Naive B cell (primary cell): ENCODE measurements at regions not wholly inside any gene's neighbourhood (a gene's known extent, or its start where the extent isn't known, plus 50 kb on each side); places are given as distances from the start of the nearest gene placed in this dataset.
"Not testable (repeated sequence)": the region's sequence is repeated elsewhere in the genome, so short reads cannot be mapped to it uniquely, and the experiment has no call there.

Experiments
- ATAC-seq, 2 donors: fragments of 150-1000 bp; cut with Tn5 transposase; 2 replicates each; pipeline ENCODE4 v1.10.0; 2021; ENCODE audit warnings: low read depth in 2 of 2, mild to moderate bottlenecking in 2 of 2, moderate library complexity in 2 of 2
- DNase-seq: peaks from one replicate; pipeline ENCODE4 v3.0.0; 2022
- H3K27ac Mint-ChIP-seq, 6 donors: one replicate each; pipeline ENCODE4 v1.8.0; 2020 to 2022; ENCODE audit warnings: mild to moderate bottlenecking in 6 of 6, mixed read lengths in 6 of 6, moderate library complexity in 5 of 6, inconsistent platforms in 2 of 6
- H3K27me3 Mint-ChIP-seq, 3 donors: one replicate each; pipeline ENCODE4 v1.8.0; 2021 to 2022; ENCODE audit warnings: mixed read lengths in 3 of 3, mild to moderate bottlenecking in 1 of 3
- H3K36me3 Mint-ChIP-seq, 2 donors: one replicate each; pipeline ENCODE4 v1.8.0; 2020 to 2022; ENCODE audit warnings: mixed read lengths in 2 of 2, inconsistent platforms in 1 of 2, mild to moderate bottlenecking in 1 of 2
- H3K4me1 Mint-ChIP-seq, 3 donors: one replicate each; pipeline ENCODE4 v1.8.0; 2020 to 2022; ENCODE audit warnings: mixed read lengths in 3 of 3, inconsistent platforms in 1 of 3, mild to moderate bottlenecking in 1 of 3, moderate library complexity in 1 of 3
- H3K4me3 Mint-ChIP-seq, 8 donors: one replicate each; pipeline ENCODE4 v1.8.0; 2020 to 2022; ENCODE audit warnings: mild to moderate bottlenecking in 8 of 8, mixed read lengths in 8 of 8, moderate library complexity in 8 of 8, inconsistent platforms in 2 of 8
- H3K9me3 Mint-ChIP-seq, 7 donors: one replicate each; pipeline ENCODE4 v1.8.0; 2020 to 2022; ENCODE audit warnings: mixed read lengths in 7 of 7, mild to moderate bottlenecking in 5 of 7, inconsistent platforms in 2 of 7, moderate library complexity in 1 of 7

DNA sequence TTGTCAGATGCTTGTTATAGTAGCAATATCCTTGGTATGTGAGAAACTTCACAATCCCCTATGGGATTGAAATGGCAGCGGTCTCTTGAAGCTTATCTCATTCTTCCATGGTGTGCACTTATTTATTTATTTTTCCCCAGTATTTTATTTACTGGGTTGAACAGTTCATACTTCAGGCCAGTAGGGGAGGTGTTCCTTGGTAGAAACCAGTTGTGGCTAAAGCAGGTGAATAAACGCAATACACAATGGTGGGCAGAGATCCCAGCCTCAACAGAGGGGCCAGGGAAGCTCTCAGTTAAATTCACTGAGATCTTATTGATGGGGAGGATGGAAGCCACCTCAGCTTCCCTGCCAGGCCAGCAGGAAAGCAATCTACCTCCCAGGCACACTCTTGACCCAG lies 93.7 kb upstream of the SRD5A2 start:
- H3K27me3 Mint-ChIP-seq: no peaks in the 10 kb centered on the region
- H3K27ac Mint-ChIP-seq: no peak overlapping the region
- peaks cover 11 to 95% (median 49%) of the 10 kb centered on the region in 7 donors for H3K9me3 Mint-ChIP-seq
- H3K4me1 Mint-ChIP-seq: no peaks in the 10 kb centered on the region
- H3K36me3 Mint-ChIP-seq: peaks cover 15 to 17% of the 10 kb centered on the region in 2 donors
- DNase-seq (no peak), ATAC-seq (no peak)
- no peak overlapping the region for H3K4me3 Mint-ChIP-seq

DNA sequence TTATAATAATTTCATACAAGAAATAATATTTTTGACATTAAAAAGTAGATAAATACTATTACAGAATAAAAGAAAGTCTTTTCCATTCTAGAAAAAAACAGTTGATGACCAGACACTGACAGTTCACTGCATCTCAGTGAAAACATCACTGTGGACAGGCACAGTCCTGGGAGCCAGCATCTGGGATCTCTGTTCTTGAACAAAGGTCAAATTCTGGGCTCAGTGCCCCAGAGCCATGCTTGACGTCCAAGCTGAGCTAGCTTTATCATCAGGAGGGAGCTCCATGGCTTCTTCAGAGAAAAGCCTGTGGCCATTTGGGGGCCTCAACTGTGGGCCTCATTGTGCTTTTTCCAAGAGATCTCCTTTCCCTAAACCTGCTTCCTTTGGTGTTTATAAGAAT lies 86.1 kb upstream of the SRD5A2 start:
- DNase-seq (no peak), ATAC-seq (no peak)
- no peak overlapping the region for H3K4me3 Mint-ChIP-seq
- peaks cover 0 to 5% of the 10 kb centered on the region in 2 donors for H3K36me3 Mint-ChIP-seq
- no peak overlapping the region for H3K27ac Mint-ChIP-seq
- H3K9me3 Mint-ChIP-seq: peaks cover 5 to 24% (median 9%) of the 10 kb centered on the region in 7 donors
- no peaks in the 10 kb centered on the region for H3K4me1 Mint-ChIP-seq
- peaks cover 4 to 12% (median 7%) of the 10 kb centered on the region in 3 donors for H3K27me3 Mint-ChIP-seq

GRCh38 chr2:31664949-31665724 lies 84.4 kb upstream of the SRD5A2 start:
- no peak for ATAC-seq
- Mint-ChIP-seq H3K9me3 (peaks cover 0 to 8% (median 5%) of the 10 kb centered on the region in 7 donors), H3K4me1 (no peaks in the 10 kb centered on the region), H3K36me3 (no peaks in the 10 kb centered on the region), H3K4me3 (no peak overlapping the region), H3K27ac (no peak overlapping the region), H3K27me3 (peaks cover 4 to 12% (median 7%) of the 10 kb centered on the region in 3 donors)
- DNase-seq: no peak

DNA sequence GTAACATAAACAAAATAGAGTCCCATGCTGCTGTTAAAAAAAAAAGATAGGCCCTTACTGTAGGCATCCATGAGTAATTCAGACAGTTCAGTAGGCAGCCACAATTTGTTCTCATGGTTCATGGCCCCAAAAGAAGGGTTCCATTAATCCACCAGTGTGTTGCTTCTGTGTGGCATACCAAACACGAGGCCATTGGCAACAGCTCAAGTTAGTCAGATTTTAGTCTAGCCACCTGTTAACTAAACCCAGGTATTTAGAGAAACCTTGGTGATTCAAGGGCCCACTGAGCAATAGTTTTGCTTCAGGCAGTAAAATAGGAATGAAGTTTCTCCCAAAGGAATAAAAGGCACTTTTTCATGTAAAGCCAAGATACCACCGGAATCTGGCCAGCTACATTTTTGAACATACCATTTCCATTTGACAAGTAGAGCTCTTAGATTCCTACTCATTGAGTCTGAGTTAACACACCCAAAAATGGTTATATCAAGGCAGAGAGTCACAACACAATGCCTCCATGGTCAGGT lies 80.1 kb upstream of the SRD5A2 start:
- H3K9me3 Mint-ChIP-seq: peaks cover 0 to 11% (median 0%) of the 10 kb centered on the region in 7 donors
- H3K27me3 Mint-ChIP-seq: peaks cover 1 to 35% (median 7%) of the 10 kb centered on the region in 3 donors
- H3K4me3 Mint-ChIP-seq: no peak overlapping the region
- DNase-seq (no peak), ATAC-seq (no peak)
- H3K36me3 Mint-ChIP-seq: no peaks in the 10 kb centered on the region
- no peaks in the 10 kb centered on the region for H3K4me1 Mint-ChIP-seq
- no peak overlapping the region for H3K27ac Mint-ChIP-seq

GRCh38 chr2:31660165-31660564 lies 79.4 kb upstream of the SRD5A2 start:
- Mint-ChIP-seq H3K9me3 (peaks cover 0 to 11% (median 0%) of the 10 kb centered on the region in 7 donors), H3K27me3 (peaks cover 0 to 38% (median 9%) of the 10 kb centered on the region in 3 donors), H3K36me3 (no peaks in the 10 kb centered on the region), H3K4me1 (no peaks in the 10 kb centered on the region), H3K4me3 (no peak overlapping the region), H3K27ac (no peak overlapping the region)
- ATAC-seq (no peak), DNase-seq (no peak)

DNA sequence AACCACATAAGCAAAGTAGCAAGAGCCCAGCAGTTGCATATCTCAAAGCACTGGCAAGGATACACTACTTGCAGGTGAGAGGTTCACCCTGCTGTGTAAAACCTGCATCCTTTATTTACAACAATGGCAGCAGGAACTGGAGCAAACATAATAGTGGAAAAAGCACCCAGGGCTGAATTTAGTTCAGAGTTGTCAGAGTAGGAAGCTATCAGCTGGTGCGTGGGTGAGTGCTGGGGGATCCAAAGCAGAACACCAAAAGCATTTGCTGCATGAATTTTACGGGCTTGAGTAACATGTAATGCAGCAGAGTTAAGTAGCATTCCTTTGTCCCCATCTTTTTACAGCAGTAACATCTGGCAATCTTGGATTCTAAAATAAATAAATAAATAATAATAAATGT lies 73.5 kb upstream of the SRD5A2 start:
- no peaks in the 10 kb centered on the region for H3K36me3 Mint-ChIP-seq
- H3K4me3 Mint-ChIP-seq: no peak overlapping the region
- peaks cover 9 to 40% (median 16%) of the 10 kb centered on the region in 3 donors for H3K27me3 Mint-ChIP-seq
- H3K9me3 Mint-ChIP-seq: peaks cover 0 to 11% (median 0%) of the 10 kb centered on the region in 7 donors
- no peak overlapping the region for H3K27ac Mint-ChIP-seq
- DNase-seq (no peak), ATAC-seq (no peak)
- H3K4me1 Mint-ChIP-seq: no peaks in the 10 kb centered on the region

GRCh38 chr2:31651736-31652135 lies 71.0 kb upstream of the SRD5A2 start:
- peaks cover 9 to 26% (median 17%) of the 10 kb centered on the region in 3 donors for H3K27me3 Mint-ChIP-seq
- no peaks in the 10 kb centered on the region for H3K9me3 Mint-ChIP-seq
- H3K4me1 Mint-ChIP-seq: no peaks in the 10 kb centered on the region
- H3K27ac Mint-ChIP-seq: no peak overlapping the region
- DNase-seq (no peak), ATAC-seq (no peak)
- no peak overlapping the region for H3K4me3 Mint-ChIP-seq
- H3K36me3 Mint-ChIP-seq: no peaks in the 10 kb centered on the region

DNA sequence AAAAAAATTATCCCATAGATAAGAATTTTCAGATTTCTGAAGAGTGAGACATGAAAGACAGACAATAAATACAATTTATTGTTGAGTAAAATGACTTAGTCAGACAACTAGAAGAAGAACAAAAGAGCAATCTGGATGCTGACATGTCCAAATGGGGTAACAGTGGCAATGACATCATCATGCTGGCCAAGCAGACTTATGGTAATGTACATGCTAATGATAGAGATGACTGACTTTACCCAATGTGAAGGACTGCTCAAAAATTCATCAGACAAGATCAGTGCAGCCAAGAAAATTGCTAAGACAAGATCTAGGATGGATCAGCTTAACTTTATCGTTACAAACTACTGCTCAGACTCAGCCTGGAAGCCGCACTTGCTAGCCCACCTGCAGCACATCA lies 70.5 kb upstream of the SRD5A2 start:
- Mint-ChIP-seq H3K4me3 (no peak overlapping the region), H3K27me3 (peaks cover 6 to 22% (median 22%) of the 10 kb centered on the region in 3 donors), H3K9me3 (no peaks in the 10 kb centered on the region), H3K4me1 (no peaks in the 10 kb centered on the region), H3K36me3 (no peaks in the 10 kb centered on the region), H3K27ac (no peak overlapping the region)
- ATAC-seq: no peak
- DNase-seq: no peak

DNA sequence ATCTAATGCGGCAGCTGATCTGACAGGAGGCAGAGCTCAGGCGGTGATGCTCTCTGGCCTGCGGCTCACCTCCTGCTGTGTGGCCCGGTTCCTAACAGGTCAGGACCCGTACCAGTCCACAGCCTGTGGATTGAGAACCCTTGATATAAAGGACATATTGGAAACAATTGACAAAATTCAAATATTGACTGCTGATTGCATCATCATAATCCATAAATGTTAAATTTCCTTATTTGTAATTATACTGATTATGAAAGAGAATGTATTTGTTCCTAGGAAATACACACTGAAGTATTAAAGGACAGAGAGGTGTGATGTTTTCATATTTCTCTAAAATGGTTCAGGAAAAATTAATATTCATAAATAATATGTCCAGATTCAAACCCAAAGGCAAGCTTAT lies 63.8 kb upstream of the SRD5A2 start:
- Mint-ChIP-seq H3K27ac (no peak overlapping the region), H3K27me3 (peaks cover 0 to 35% (median 21%) of the 10 kb centered on the region in 3 donors)
- ATAC-seq: no peak

DNA sequence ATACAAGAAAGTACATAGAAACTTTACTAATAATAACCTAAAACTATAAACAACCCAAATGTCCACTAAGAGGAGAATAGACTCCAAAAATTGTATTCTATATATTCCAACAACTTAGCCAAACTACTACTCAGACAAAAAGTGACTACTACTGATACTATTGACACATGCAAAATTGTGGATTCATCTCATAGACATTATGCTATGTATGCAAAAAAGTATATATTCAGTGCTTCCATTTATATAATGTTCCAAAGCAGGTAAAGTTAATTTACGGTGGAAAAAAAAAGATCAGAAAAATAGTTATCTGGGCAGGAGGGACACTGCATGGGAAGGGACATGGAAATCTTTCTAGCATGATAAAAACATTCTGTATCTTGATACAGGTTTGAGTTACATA lies 62.0 kb upstream of the SRD5A2 start:
- H3K27ac Mint-ChIP-seq: no peak overlapping the region
- H3K27me3 Mint-ChIP-seq: peaks cover 0 to 37% (median 21%) of the 10 kb centered on the region in 3 donors
- ATAC-seq: no peak
- H3K9me3 Mint-ChIP-seq: peaks cover 4 to 15% (median 13%) of the 10 kb centered on the region in 7 donors
- no peaks in the 10 kb centered on the region for H3K4me1 Mint-ChIP-seq
- peaks cover 6 to 8% of the 10 kb centered on the region in 2 donors for H3K36me3 Mint-ChIP-seq
- no peak for DNase-seq
- H3K4me3 Mint-ChIP-seq: no peak overlapping the region

More for the DNA sequence above, 63.8 kb upstream of the SRD5A2 start:
- no peak for DNase-seq
- no peak overlapping the region for H3K4me3 Mint-ChIP-seq
- peaks cover 4 to 11% (median 8%) of the 10 kb centered on the region in 7 donors for H3K9me3 Mint-ChIP-seq
- no peaks in the 10 kb centered on the region for H3K4me1 Mint-ChIP-seq
- H3K36me3 Mint-ChIP-seq: peaks cover 6 to 7% of the 10 kb centered on the region in 2 donors

DNA sequence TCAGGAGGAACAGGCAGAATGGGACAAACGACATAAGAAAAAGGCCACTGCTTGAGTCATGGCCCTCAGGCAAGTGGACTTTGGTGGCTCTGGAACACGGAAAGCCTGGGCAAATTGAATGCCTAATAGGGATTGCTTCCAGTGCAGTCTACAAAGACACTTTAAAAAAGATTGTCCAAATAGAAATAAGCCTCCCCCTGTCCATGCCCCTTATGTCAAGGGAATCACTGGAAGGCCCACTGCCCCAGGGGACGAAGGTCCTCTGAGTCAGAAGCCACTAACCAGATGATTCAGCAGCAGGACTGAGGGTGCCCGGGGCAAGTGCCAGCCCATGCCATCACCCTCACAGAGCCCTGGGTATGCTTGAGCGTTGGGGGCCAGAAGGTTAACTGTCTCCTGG lies 51.5 kb upstream of the SRD5A2 start:
- H3K9me3 Mint-ChIP-seq: peaks cover 2 to 34% (median 16%) of the 10 kb centered on the region in 7 donors
- H3K36me3 Mint-ChIP-seq, ATAC-seq, DNase-seq, H3K4me1 Mint-ChIP-seq, H3K4me3 Mint-ChIP-seq, H3K27ac Mint-ChIP-seq: not testable (repeated sequence)
- H3K27me3 Mint-ChIP-seq: peaks cover 8 to 20% (median 12%) of the 10 kb centered on the region in 3 donors
